ENCODE measurements at regions not wholly inside any gene's neighbourhood (a gene's known extent, or its start where the extent isn't known, plus 50 kb on each side); places are given as distances from the start of the nearest gene placed in this dataset.
A peak's percentile ranks its signal among the peaks of the same experiment; 100 is the strongest.

DNA sequence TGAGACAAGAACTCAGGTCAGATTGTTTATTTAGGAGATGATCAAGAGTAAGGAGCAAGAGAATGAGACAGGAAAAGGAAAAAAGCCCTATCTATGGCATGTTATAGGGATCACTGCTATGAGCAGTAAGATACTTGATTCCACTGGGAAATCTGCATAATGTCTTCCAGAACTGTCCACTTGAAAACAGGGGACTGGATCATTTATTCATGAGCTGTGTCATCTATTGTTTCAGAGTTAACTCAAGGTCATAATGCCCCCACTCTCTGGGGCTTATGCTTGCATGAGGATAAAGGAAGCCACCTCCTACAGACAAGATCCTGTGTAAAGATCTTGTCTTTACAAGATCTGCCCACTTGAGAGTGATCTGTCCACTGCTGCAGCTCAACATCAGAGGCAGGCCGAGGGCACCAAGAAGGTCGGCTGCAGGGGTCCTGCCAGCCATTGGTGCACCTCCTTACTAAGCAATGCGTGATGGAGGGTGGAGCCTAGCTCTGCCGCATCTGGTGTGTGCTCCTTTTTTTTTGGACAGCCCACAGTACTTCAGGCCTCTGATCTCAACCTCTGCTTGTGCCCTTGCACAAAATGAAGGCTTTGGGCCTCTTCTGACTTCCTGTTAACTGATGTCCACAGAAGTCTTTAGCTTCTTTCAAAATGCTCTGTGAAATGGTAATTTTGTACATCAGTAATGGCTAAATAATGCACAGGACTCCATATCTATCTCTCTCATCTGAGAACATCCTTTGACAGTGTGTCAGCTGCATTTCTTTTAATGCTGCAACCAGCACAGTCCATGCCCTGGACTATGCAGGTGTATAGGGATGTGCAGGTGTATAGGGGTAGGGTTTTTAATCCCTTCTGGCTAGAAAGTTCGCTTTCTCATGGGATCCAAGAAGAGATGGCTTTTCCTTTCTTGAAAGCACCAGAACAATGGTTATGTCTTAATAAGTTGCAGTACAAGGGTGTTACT lies 95.9 kb upstream of the TRPC3 start:
- ChIA-PET POLR2A (no interaction called here), CTCF (no interaction called here)
- Mint-ChIP-seq H3K9me3 (peaks cover 0 to 5% (median 0%) of the 10 kb centered on the region in 5 donors), H3K27ac (peak overlapping the region in 2 of 8 donors; percentile 44 to 48), H3K27me3 (peaks cover 0 to 1% of the 10 kb centered on the region in 2 donors), H3K4me1 (peaks cover 0 to 8% (median 0%) of the 10 kb centered on the region in 3 donors), H3K36me3 (no peaks in the 10 kb centered on the region), H3K4me3 (no peak overlapping the region)
- Histone ChIP-seq H3K4me3 (ENCODE audit: low read length) (no peak overlapping the region), H3K27ac (ENCODE audit: low read depth, low read length) (no peak overlapping the region), H3K4me1 (ENCODE audit: insufficient read depth, low read length) (no peaks in the 10 kb centered on the region), H3K36me3 (ENCODE audit: insufficient read depth, low read length) (no peaks in the 10 kb centered on the region), H3K9me3 (ENCODE audit: low read length) (no peaks in the 10 kb centered on the region), H3K27me3 (ENCODE audit: insufficient read depth, low read length, poor library complexity, severe bottlenecking) (no peaks in the 10 kb centered on the region)
- peak in 1 of 5 donors; percentile 8 for DNase-seq

- Mint-ChIP-seq H3K4me1 (peaks cover 0 to 8% (median 0%) of the 10 kb centered on the region in 3 donors), H3K4me3 (no peak overlapping the region), H3K27ac (no peak overlapping the region), H3K36me3 (peaks cover 0 to 2% (median 0%) of the 10 kb centered on the region in 3 donors), H3K27me3 (peaks cover 1 to 5% of the 10 kb centered on the region in 2 donors), H3K9me3 (peaks cover 0 to 5% (median 0%) of the 10 kb centered on the region in 5 donors)
- Histone ChIP-seq H3K36me3 (ENCODE audit: insufficient read depth, low read length) (no peaks in the 10 kb centered on the region), H3K4me1 (ENCODE audit: insufficient read depth, low read length) (no peaks in the 10 kb centered on the region), H3K27me3 (ENCODE audit: insufficient read depth, low read length, poor library complexity, severe bottlenecking) (no peaks in the 10 kb centered on the region), H3K4me3 (ENCODE audit: low read length) (no peak overlapping the region), H3K9me3 (ENCODE audit: low read length) (no peaks in the 10 kb centered on the region), H3K27ac (ENCODE audit: low read depth, low read length) (no peak overlapping the region)
- no peak for DNase-seq
- ChIA-PET POLR2A (no interaction called here), CTCF (no interaction called here)
Measured at GRCh38 chr4:122046255-122046654, 94.4 kb upstream of the TRPC3 start.

DNA sequence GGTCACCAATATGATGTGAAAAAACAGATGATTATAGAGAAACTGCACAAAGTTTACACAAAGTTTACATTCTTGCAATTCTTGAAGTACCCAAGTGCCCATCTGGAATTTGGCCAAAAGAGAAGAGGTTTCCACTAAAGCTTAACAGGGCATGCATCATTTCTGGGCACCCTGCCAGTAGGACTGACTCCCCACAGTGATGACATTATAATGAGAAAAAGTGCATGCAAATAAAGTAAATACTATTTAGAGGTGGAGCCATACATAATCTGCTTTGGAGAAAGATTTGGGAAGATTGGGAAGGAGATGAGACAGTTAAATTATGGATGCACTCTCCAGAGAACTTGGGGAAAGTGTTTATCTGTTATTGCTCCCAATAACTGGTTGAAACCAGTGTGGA lies 93.7 kb upstream of the TRPC3 start:
- peaks cover 1 to 11% of the 10 kb centered on the region in 2 donors for H3K27me3 Mint-ChIP-seq

GRCh38 chr4:122044501-122044900 lies 92.6 kb upstream of the TRPC3 start:
- no peaks in the 10 kb centered on the region for H3K4me1 ChIP-seq (ENCODE audit: insufficient read depth, low read length)
- H3K36me3 Mint-ChIP-seq, result peaks cover 0 to 2% (median 0%) of the 10 kb centered on the region in 3 donors
- H3K27me3 Mint-ChIP-seq, result peaks cover 1 to 13% of the 10 kb centered on the region in 2 donors
- ChIA-PET POLR2A (no interaction called here), CTCF (no interaction called here)
- no peaks in the 10 kb centered on the region for H3K36me3 ChIP-seq (ENCODE audit: insufficient read depth, low read length)
- peaks cover 0 to 5% (median 0%) of the 10 kb centered on the region in 5 donors for H3K9me3 Mint-ChIP-seq
- peaks cover 0 to 8% (median 0%) of the 10 kb centered on the region in 3 donors for H3K4me1 Mint-ChIP-seq
- H3K27ac Mint-ChIP-seq, result no peak overlapping the region
- no peaks in the 10 kb centered on the region for H3K27me3 ChIP-seq (ENCODE audit: insufficient read depth, low read length, poor library complexity, severe bottlenecking)
- no peak overlapping the region for H3K27ac ChIP-seq (ENCODE audit: low read depth, low read length)
- DNase-seq, result no peak
- H3K9me3 ChIP-seq (ENCODE audit: low read length), result no peaks in the 10 kb centered on the region
- H3K4me3 ChIP-seq (ENCODE audit: low read length), result no peak overlapping the region
- no peak overlapping the region for H3K4me3 Mint-ChIP-seq

More for the DNA sequence above, 93.7 kb upstream of the TRPC3 start:
- no peak for DNase-seq
- H3K4me1 ChIP-seq (ENCODE audit: insufficient read depth, low read length), result no peaks in the 10 kb centered on the region
- no peak overlapping the region for H3K4me3 ChIP-seq (ENCODE audit: low read length)
- CTCF ChIA-PET, result no interaction called here
- H3K27ac ChIP-seq (ENCODE audit: low read depth, low read length), result no peak overlapping the region
- no peaks in the 10 kb centered on the region for H3K9me3 ChIP-seq (ENCODE audit: low read length)
- peaks cover 0 to 5% (median 0%) of the 10 kb centered on the region in 5 donors for H3K9me3 Mint-ChIP-seq
- H3K36me3 Mint-ChIP-seq, result peaks cover 0 to 2% (median 0%) of the 10 kb centered on the region in 3 donors
- POLR2A ChIA-PET, result no interaction called here
- H3K4me1 Mint-ChIP-seq, result peaks cover 0 to 8% (median 0%) of the 10 kb centered on the region in 3 donors
- H3K36me3 ChIP-seq (ENCODE audit: insufficient read depth, low read length), result no peaks in the 10 kb centered on the region
- H3K27ac Mint-ChIP-seq, result no peak overlapping the region
- H3K4me3 Mint-ChIP-seq, result no peak overlapping the region
- H3K27me3 ChIP-seq (ENCODE audit: insufficient read depth, low read length, poor library complexity, severe bottlenecking), result no peaks in the 10 kb centered on the region

GRCh38 chr4:122041312-122041711 lies 89.5 kb upstream of the TRPC3 start:
- POLR2A ChIA-PET, result no interaction called here
- no peaks in the 10 kb centered on the region for H3K4me1 Mint-ChIP-seq
- H3K36me3 Mint-ChIP-seq, result peaks cover 0 to 2% (median 0%) of the 10 kb centered on the region in 3 donors

DNA sequence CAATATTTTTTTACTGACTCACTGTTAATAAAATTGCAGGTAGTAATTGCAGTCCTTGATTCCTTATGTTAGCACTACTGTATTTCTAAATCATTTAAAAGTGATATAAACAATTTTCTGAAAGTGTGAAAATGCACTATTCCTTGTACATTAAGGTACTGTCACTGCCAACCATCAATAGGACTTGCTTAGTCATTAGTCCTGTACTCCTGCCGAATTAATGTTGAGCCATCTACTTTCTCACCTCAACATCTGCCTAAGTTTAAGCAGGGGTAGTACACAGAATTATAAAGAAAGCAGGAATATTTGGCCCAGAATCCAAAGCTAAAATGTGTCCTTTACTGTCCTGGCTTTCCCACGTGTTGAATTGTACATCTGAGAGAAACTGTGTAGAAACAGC lies 87.0 kb upstream of the TRPC3 start:
- Histone ChIP-seq H3K9me3 (ENCODE audit: low read length) (no peaks in the 10 kb centered on the region), H3K27ac (ENCODE audit: low read depth, low read length) (no peak overlapping the region), H3K4me1 (ENCODE audit: insufficient read depth, low read length) (no peaks in the 10 kb centered on the region), H3K4me3 (ENCODE audit: low read length) (no peak overlapping the region), H3K36me3 (ENCODE audit: insufficient read depth, low read length) (no peaks in the 10 kb centered on the region), H3K27me3 (ENCODE audit: insufficient read depth, low read length, poor library complexity, severe bottlenecking) (peaks cover 3% of the 10 kb centered on the region)
- ChIA-PET CTCF (interaction anchor here (0.5 kb wide), 1 partner anchor 28 kb away, joined by 3 read pairs; no protein-coding TSS in a partner anchor), POLR2A (no interaction called here)
- Mint-ChIP-seq H3K36me3 (peaks cover 0 to 2% (median 0%) of the 10 kb centered on the region in 3 donors), H3K27ac (no peak overlapping the region), H3K9me3 (no peaks in the 10 kb centered on the region), H3K27me3 (peaks cover 5 to 24% of the 10 kb centered on the region in 2 donors), H3K4me3 (no peak overlapping the region), H3K4me1 (no peaks in the 10 kb centered on the region)
- no peak for DNase-seq

More at GRCh38 chr4:122041312-122041711, 89.5 kb upstream of the TRPC3 start:
- Histone ChIP-seq H3K4me3 (ENCODE audit: low read length) (no peak overlapping the region), H3K4me1 (ENCODE audit: insufficient read depth, low read length) (no peaks in the 10 kb centered on the region), H3K27ac (ENCODE audit: low read depth, low read length) (no peak overlapping the region), H3K9me3 (ENCODE audit: low read length) (no peaks in the 10 kb centered on the region), H3K36me3 (ENCODE audit: insufficient read depth, low read length) (no peaks in the 10 kb centered on the region), H3K27me3 (ENCODE audit: insufficient read depth, low read length, poor library complexity, severe bottlenecking) (no peaks in the 10 kb centered on the region)
- CTCF ChIA-PET, result no interaction called here
- Mint-ChIP-seq H3K27ac (no peak overlapping the region), H3K4me3 (no peak overlapping the region), H3K27me3 (peaks cover 4 to 13% of the 10 kb centered on the region in 2 donors), H3K9me3 (peaks cover 0 to 5% (median 0%) of the 10 kb centered on the region in 5 donors)
- DNase-seq, result no peak

GRCh38 chr4:122034619-122035018 lies 82.8 kb upstream of the TRPC3 start:
- Mint-ChIP-seq H3K36me3 (peaks cover 0 to 2% (median 0%) of the 10 kb centered on the region in 3 donors), H3K9me3 (peaks cover 0 to 17% (median 11%) of the 10 kb centered on the region in 5 donors), H3K27ac (no peak overlapping the region), H3K27me3 (peaks cover 10 to 29% of the 10 kb centered on the region in 2 donors), H3K4me1 (no peaks in the 10 kb centered on the region), H3K4me3 (no peak overlapping the region)
- Histone ChIP-seq H3K27me3 (ENCODE audit: insufficient read depth, low read length, poor library complexity, severe bottlenecking) (peaks cover 3% of the 10 kb centered on the region), H3K4me3 (ENCODE audit: low read length) (no peak overlapping the region), H3K4me1 (ENCODE audit: insufficient read depth, low read length) (no peaks in the 10 kb centered on the region), H3K27ac (ENCODE audit: low read depth, low read length) (no peak overlapping the region), H3K36me3 (ENCODE audit: insufficient read depth, low read length) (no peaks in the 10 kb centered on the region), H3K9me3 (ENCODE audit: low read length) (no peaks in the 10 kb centered on the region)
- no peak for DNase-seq
- ChIA-PET CTCF (no interaction called here), POLR2A (no interaction called here)

DNA sequence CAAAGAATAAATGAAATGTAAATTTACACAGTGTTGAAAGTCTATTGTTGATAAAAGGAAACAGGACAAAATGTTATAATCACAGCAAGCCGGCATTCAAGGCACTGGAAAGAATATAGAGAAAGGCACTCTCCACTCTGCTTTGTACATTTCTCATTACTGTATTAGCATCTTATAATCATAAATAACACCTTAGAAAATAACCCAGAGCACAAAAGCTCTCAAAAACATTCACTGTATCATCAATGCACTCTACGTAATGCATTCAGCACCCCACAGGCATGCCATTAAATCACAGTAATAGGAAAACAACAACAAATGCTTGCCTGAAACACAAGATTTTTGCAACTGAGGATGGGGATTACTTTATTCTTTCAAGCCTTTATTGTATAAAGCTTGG lies 75.3 kb upstream of the TRPC3 start:
- H3K27ac Mint-ChIP-seq, result no peak overlapping the region
- POLR2A ChIA-PET, result no interaction called here
- no peaks in the 10 kb centered on the region for H3K4me1 Mint-ChIP-seq
- DNase-seq, result no peak
- Histone ChIP-seq H3K4me3 (ENCODE audit: low read length) (no peak overlapping the region), H3K36me3 (ENCODE audit: insufficient read depth, low read length) (no peaks in the 10 kb centered on the region), H3K4me1 (ENCODE audit: insufficient read depth, low read length) (no peaks in the 10 kb centered on the region), H3K27me3 (ENCODE audit: insufficient read depth, low read length, poor library complexity, severe bottlenecking) (no peaks in the 10 kb centered on the region), H3K9me3 (ENCODE audit: low read length) (no peaks in the 10 kb centered on the region), H3K27ac (ENCODE audit: low read depth, low read length) (no peak overlapping the region)
- no peak overlapping the region for H3K4me3 Mint-ChIP-seq
- peaks cover 5 to 11% of the 10 kb centered on the region in 2 donors for H3K27me3 Mint-ChIP-seq
- CTCF ChIA-PET, result no interaction called here
- H3K9me3 Mint-ChIP-seq, result peaks cover 0 to 17% (median 11%) of the 10 kb centered on the region in 5 donors
- peaks cover 0 to 2% (median 0%) of the 10 kb centered on the region in 3 donors for H3K36me3 Mint-ChIP-seq

All from CD8-positive, alpha-beta memory T cell (primary cell).